Endodermal cell (in vitro differentiated cells): ENCODE measurements at regions not wholly inside any gene's neighbourhood (a gene's known extent, or its start where the extent isn't known, plus 50 kb on each side); places are given as distances from the start of the nearest gene placed in this dataset.

Source experiments
- DNase-seq: peaks from one replicate; pipeline ENCODE4 v3.0.0-alpha.2; 2017
- H3K27ac ChIP-seq: 2 replicates; pipeline ENCODE4 v1.5.1; 2013; ENCODE audit warnings: mild to moderate bottlenecking, low read depth, low read length, moderate library complexity
- H3K27me3 ChIP-seq: 2 replicates; pipeline ENCODE4 v1.6.1; 2013; ENCODE audit warnings: mild to moderate bottlenecking, low read length, moderate library complexity; ENCODE audit not compliant: insufficient read depth, control insufficient read depth, poor library complexity, severe bottlenecking
- H3K36me3 ChIP-seq: 2 replicates; pipeline ENCODE4 v1.7.0; 2013; ENCODE audit warnings: mild to moderate bottlenecking, low read length, moderate library complexity; ENCODE audit not compliant: control insufficient read depth, insufficient read depth
- H3K4me1 ChIP-seq: one replicate; pipeline ENCODE4 v1.7.0; 2013; ENCODE audit warnings: low read length; ENCODE audit not compliant: control insufficient read depth, insufficient read depth
- H3K4me3 ChIP-seq: 2 replicates; pipeline ENCODE4 v1.5.1; 2013; ENCODE audit warnings: mild to moderate bottlenecking, low read length, moderate library complexity
- H3K9ac ChIP-seq: 2 replicates; pipeline ENCODE4 v1.6.1; 2013; ENCODE audit warnings: mild to moderate bottlenecking, low read length, moderate library complexity; ENCODE audit not compliant: poor library complexity, severe bottlenecking; ENCODE audit errors: extremely low read depth
- H3K9me3 ChIP-seq: 2 replicates; pipeline ENCODE4 v1.6.1; 2013; ENCODE audit warnings: mild to moderate bottlenecking, low read length, moderate library complexity; ENCODE audit not compliant: control insufficient read depth
- H3K27ac Mint-ChIP-seq: 2 replicates; pipeline ENCODE4 v1.8.0; 2020; ENCODE audit warnings: mixed read lengths
- H3K27me3 Mint-ChIP-seq: 2 replicates; pipeline ENCODE4 v1.8.0; 2021; ENCODE audit warnings: mild to moderate bottlenecking, mixed read lengths; ENCODE audit not compliant: insufficient read depth
- H3K36me3 Mint-ChIP-seq: 2 replicates; pipeline ENCODE4 v1.8.0; 2020; ENCODE audit warnings: low read depth, mixed read lengths
- H3K4me1 Mint-ChIP-seq: 2 replicates; pipeline ENCODE4 v1.8.0; 2020; ENCODE audit warnings: mixed read lengths
- H3K4me3 Mint-ChIP-seq: 2 replicates; pipeline ENCODE4 v1.8.0; 2020; ENCODE audit warnings: mild to moderate bottlenecking, moderate library complexity, mixed read lengths
- H3K9me3 Mint-ChIP-seq: 2 replicates; pipeline ENCODE4 v1.8.0; 2020; ENCODE audit warnings: mild to moderate bottlenecking, mixed read lengths
- WGBS, 2 experiments: methylation state at CpG; one replicate each; pipeline versions ENCODE4 v1.1.5 to v1.1.7; 2013; ENCODE audit warnings: missing lambda C conversion rate in 2 of 2, mixed read lengths in 1 of 2; ENCODE audit not compliant: insufficient coverage in 1 of 2, insufficient read length in 1 of 2; 5-methylcytosine and 5-hydroxymethylcytosine counted together
- TF ChIP-seq, protein P1 (sequence below): fragments of 200-600 bp; sonication (generic); conservative IDR thresholded peaks from 2 replicates; pipeline ENCODE4 v1.5.0; 2021; ENCODE audit warnings: antibody characterized with exemption, mild to moderate bottlenecking

DNA sequence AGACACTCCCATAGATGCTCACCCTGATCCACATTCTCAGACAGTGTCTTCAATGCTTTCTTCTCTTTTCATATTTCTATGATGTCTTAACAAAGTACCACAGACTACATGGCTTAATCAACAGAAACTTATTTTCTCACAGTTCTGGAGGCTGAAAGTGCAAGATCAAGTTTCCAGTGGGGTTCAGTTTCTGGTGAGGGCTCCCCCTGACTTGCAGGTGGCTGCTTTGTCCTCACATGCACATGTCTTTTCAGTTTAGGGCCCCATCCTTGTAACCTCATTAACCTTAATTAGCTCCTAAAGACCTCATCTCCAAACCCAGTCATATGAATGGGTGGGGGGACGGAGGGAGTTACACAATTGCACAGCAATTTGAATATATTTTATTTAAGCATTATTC lies 335.8 kb downstream of the AASDHPPT start:
- H3K4me3 Mint-ChIP-seq: no peak overlapping the region
- H3K27me3 ChIP-seq: no peaks in the 10 kb centered on the region
- H3K27me3 Mint-ChIP-seq: no peaks in the 10 kb centered on the region
- peaks cover 4% of the 10 kb centered on the region for H3K4me1 Mint-ChIP-seq
- no peaks in the 10 kb centered on the region for H3K9me3 ChIP-seq
- no peak overlapping the region for H3K27ac Mint-ChIP-seq
- no peaks in the 10 kb centered on the region for H3K36me3 ChIP-seq
- no peak overlapping the region for H3K4me3 ChIP-seq
- H3K9me3 Mint-ChIP-seq: no peaks in the 10 kb centered on the region
- H3K9ac ChIP-seq: no peak overlapping the region
- no peak for DNase-seq
- WGBS, 2 experiments: no CpG with 5 or more reads among the region's 1 CpG
- no peaks in the 10 kb centered on the region for H3K36me3 Mint-ChIP-seq
- TF ChIP-seq, protein P1, sequence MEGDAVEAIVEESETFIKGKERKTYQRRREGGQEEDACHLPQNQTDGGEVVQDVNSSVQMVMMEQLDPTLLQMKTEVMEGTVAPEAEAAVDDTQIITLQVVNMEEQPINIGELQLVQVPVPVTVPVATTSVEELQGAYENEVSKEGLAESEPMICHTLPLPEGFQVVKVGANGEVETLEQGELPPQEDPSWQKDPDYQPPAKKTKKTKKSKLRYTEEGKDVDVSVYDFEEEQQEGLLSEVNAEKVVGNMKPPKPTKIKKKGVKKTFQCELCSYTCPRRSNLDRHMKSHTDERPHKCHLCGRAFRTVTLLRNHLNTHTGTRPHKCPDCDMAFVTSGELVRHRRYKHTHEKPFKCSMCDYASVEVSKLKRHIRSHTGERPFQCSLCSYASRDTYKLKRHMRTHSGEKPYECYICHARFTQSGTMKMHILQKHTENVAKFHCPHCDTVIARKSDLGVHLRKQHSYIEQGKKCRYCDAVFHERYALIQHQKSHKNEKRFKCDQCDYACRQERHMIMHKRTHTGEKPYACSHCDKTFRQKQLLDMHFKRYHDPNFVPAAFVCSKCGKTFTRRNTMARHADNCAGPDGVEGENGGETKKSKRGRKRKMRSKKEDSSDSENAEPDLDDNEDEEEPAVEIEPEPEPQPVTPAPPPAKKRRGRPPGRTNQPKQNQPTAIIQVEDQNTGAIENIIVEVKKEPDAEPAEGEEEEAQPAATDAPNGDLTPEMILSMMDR: no peak
- H3K27ac ChIP-seq: no peak overlapping the region
- no peaks in the 10 kb centered on the region for H3K4me1 ChIP-seq

DNA sequence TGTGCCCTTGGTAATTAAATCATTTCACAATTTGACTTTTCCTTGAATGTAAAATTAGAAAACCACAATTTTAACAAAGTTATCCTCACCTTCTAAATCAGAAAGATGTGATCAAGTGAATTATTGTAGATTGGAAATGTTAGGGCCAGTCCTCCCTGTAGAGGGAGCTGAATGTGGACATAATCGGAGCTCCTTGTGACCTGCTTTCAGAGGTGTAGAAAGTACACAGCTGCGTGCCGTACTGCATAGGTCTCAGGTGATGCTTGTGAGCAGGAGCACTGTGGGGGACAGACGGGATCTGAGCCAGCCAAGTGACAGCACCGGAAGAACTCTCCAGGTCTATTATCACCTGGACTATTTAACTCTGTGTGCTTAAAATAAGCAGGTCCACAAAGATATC lies 338.0 kb downstream of the AASDHPPT start:
- no peaks in the 10 kb centered on the region for H3K9me3 ChIP-seq
- TF ChIP-seq, protein P1: peak; percentile 39
- Mint-ChIP-seq H3K9me3 (no peaks in the 10 kb centered on the region), H3K4me3 (no peak overlapping the region), H3K27me3 (no peaks in the 10 kb centered on the region), H3K27ac (no peak overlapping the region), H3K36me3 (no peaks in the 10 kb centered on the region), H3K4me1 (no peaks in the 10 kb centered on the region)
- H3K4me1 ChIP-seq: no peaks in the 10 kb centered on the region
- H3K4me3 ChIP-seq: no peak overlapping the region
- no peak overlapping the region for H3K27ac ChIP-seq
- no peaks in the 10 kb centered on the region for H3K27me3 ChIP-seq
- no peak overlapping the region for H3K9ac ChIP-seq
- WGBS, 2 experiments: 89 to 100% methylated on average over 4 to 5 of the region's 5 CpGs
- H3K36me3 ChIP-seq: no peaks in the 10 kb centered on the region
- DNase-seq: no peak

DNA sequence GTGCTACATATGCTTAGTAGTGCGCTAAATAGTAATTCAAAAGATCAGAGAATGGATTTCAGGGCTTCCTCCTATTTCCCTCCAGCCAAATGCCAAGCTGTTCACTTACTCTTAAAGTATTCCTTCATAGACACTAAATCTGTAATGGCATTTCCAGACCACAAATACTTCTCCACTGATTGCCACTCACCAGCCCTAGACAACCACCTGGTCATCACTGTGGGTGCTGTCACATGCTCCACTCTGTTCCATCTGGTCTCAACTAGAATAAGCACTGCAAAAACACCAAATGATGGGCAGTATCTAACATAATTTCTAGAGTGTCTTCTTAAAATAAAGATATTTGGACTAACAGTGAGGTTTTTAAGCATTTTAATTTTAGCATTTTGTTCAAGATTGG lies 341.3 kb downstream of the AASDHPPT start:
- Histone ChIP-seq H3K4me3 (no peak overlapping the region), H3K36me3 (no peaks in the 10 kb centered on the region), H3K9me3 (no peaks in the 10 kb centered on the region), H3K4me1 (no peaks in the 10 kb centered on the region), H3K9ac (no peak overlapping the region), H3K27me3 (no peaks in the 10 kb centered on the region), H3K27ac (no peak overlapping the region)
- H3K4me1 Mint-ChIP-seq: no peaks in the 10 kb centered on the region
- H3K36me3 Mint-ChIP-seq: no peaks in the 10 kb centered on the region
- DNase-seq: no peak
- TF ChIP-seq, protein P1: no peak
- no peaks in the 10 kb centered on the region for H3K9me3 Mint-ChIP-seq
- no peak overlapping the region for H3K27ac Mint-ChIP-seq
- no peak overlapping the region for H3K4me3 Mint-ChIP-seq
- no peaks in the 10 kb centered on the region for H3K27me3 Mint-ChIP-seq
- WGBS, 2 experiments: 87% methylated on average over 1 of the region's 1 CpG; no CpG with 5 or more reads in 1 of the 2 experiments
